GM18858 (cell line): ENCODE measurements at regions not wholly inside any gene's neighbourhood (a gene's known extent, or its start where the extent isn't known, plus 50 kb on each side); places are given as distances from the start of the nearest gene placed in this dataset.

Source experiments
- ATAC-seq: cut with Tn5 transposase; IDR thresholded peaks from one replicate; pipeline ENCODE4 v1.9.1; 2021; ENCODE audit not compliant: unreplicated experiment

GRCh38 chr4:74612837-74613236 lies 167.9 kb downstream of the AREG start:
- ATAC-seq, result no peak

- ATAC-seq, result no peak
Measured at GRCh38 chr4:74613266-74613665, 168.3 kb downstream of the AREG start.

GRCh38 chr4:74615411-74615810 lies 170.5 kb downstream of the AREG start:
- ATAC-seq, result no peak

DNA sequence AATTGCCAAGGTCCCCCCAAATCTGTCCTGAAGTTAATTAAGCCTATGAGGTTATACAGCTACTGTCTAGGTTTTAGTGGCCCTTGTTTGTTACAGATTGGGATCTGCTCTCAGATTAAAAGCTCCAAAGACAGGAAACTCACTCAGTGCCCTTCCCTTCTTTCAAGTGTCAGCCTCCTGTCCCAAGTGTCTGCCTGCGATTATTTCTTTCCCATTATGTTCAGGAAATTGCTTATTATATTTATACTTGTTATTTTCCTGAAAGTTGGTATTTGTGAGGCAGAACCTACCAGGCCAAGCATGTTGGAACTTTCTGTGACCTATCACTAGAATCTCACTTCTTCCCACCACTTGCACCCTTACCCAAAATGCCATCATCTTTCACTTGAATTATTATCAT lies 173.2 kb downstream of the AREG start:
- no peak for ATAC-seq

GRCh38 chr4:74618659-74619058 lies 173.7 kb downstream of the AREG start:
- no peak for ATAC-seq

GRCh38 chr4:74619931-74620702 lies 174.2 kb downstream of the BTC start:
- no peak for ATAC-seq

GRCh38 chr4:74621616-74622015 lies 172.7 kb downstream of the BTC start:
- no peak for ATAC-seq

DNA sequence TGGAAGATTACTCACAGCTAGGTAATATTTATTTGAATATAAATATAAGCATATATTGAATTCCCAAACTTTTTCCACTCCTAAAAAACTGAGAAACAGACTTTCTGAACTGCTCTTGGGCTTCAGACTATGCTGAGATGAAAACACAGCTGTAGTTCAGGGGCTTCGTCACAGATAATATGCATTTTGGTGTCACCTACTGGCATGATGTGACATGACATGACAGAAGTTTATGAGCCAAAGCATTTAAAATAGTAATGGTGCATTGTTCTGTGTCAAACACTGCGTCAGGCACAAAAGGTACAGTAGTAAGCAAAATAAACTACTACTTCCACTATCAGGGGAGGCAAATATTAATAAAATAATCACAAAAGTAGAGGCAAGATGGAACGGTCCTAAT lies 171.3 kb downstream of the BTC start:
- ATAC-seq, result peak; percentile 80

GRCh38 chr4:74624351-74625151 lies 169.8 kb downstream of the BTC start:
- ATAC-seq, result no peak

DNA sequence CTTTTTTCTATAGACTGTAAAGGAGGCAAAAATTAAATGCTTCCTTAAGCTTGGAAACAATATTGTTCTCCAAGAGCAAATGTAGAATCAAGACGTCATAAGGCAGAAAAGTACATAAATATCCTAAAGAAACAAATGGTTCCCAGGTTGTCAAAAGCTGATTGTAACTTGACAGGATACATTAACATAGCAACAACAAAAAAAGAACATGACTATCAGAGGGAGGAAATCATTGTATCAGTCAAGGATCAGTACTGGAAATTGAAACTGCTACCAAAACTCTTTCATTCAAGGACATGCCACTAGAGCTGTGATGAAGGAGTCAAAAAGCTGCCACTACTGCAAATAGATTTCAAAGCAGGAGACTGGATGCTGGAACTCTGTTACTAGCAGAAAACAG lies 168.3 kb downstream of the BTC start:
- no peak for ATAC-seq

- no peak for ATAC-seq
Measured at GRCh38 chr4:74627093-74627492, 167.2 kb downstream of the BTC start.

DNA sequence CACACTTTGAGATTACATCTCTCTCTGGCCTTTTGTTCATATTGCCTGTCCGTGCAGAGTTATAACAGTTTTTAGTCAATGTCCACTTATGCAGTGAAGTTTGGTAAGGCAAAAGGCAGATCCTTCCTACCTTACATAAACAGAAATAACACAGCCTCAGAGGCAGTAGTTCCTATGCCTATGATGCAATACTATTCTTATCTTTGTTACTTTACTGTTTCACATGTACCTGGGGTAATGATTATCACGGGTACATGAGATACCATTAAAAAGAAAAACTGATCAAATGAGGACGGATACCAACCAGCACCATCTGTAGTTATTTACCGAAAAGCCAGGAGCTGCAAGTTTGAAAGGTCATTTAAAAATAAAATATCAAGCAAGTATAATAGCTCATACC lies 166.8 kb downstream of the BTC start:
- ATAC-seq, result no peak

GRCh38 chr4:74628852-74629620 lies 165.3 kb downstream of the BTC start:
- ATAC-seq, result peak; percentile 40

DNA sequence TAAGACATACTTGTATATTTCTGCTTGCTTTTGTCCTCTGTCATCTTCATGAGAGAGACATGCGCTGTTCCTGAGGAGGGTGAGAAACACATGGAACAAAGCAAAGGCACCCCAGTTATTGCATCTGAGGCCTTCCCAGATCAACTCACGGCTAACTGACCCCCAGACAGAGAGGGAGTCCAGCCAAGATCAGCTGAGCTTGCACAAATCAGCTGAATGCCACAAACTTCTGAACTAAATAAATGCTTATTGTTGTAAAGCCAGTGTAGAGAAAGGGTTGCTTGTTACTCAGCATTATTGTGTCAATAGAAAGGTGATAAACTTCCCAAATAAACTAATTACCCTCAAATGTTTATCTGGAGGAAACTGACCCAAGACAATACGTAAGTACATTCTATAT lies 163.8 kb downstream of the BTC start:
- no peak for ATAC-seq

DNA sequence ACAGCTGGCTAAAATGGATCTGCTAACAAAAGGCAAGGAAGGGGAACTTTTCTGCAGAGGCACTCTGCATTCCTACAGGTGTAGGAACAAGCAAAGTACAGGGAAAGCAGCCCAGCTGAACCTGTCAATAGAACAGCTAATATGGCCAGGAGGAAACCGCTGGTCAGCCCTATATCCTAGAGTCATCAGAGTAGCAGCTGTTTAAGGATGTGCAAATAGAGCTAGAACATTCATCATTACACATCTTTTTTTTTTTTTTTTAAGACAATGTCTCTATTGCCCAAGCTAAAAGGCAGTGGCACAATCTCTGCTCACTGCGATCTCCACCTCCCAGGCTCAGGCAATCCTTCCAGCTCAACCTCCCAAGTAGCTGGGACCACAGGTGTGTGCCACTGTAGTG lies 163.0 kb downstream of the BTC start:
- no peak for ATAC-seq

DNA sequence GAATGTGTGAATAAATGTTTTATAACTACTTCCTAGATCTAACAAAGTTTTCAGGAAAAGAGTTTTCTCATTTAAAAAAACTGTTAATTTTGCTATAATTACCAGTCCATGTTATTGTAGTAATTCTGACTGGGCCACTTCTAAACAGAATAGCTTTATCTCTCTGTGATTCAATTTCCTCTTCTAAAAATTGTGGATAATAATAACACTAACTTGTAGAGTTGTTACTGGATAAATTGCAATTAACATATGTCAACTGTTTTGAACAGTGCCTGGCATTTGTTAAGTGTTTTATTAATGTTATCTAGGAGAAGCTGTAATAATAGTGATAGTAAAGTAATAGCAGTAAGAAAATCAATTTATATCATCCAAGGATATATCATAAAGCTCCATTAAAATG lies 162.3 kb downstream of the BTC start:
- no peak for ATAC-seq

- ATAC-seq, result no peak
Measured at GRCh38 chr4:74632634-74633033, 161.7 kb downstream of the BTC start.

- ATAC-seq, result no peak
Measured at GRCh38 chr4:74635074-74635473, 159.2 kb downstream of the BTC start.

- no peak for ATAC-seq
Measured at GRCh38 chr4:74635490-74636123, 158.7 kb downstream of the BTC start.

- no peak for ATAC-seq
Measured at GRCh38 chr4:74638001-74638400, 156.3 kb downstream of the BTC start.

DNA sequence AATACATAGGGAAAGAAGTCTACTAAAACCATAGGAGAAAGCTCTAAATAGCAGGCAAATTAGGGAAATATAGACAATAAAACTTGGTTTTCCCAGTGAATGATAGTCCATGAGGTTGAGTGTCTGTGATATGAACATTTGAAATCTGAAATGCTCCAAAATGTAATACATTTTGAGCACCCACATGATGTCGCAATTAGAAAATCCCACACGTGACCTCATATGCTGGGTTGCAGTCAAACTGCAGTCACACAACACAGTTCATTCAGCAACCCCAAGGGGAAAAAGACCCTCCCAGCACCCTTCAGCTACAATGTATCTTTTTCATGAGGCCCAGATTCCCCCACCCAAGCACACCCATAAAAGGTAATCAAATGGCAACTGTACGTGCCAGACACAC lies 155.6 kb downstream of the BTC start:
- no peak for ATAC-seq
